GM18861 (cell line): ENCODE measurements at regions not wholly inside any gene's neighbourhood (a gene's known extent, or its start where the extent isn't known, plus 50 kb on each side); places are given as distances from the start of the nearest gene placed in this dataset.
"Not testable (repeated sequence)": the region's sequence is repeated elsewhere in the genome, so short reads cannot be mapped to it uniquely, and the experiment has no call there.

Experiments used
- ATAC-seq: cut with Tn5 transposase; IDR thresholded peaks from one replicate; pipeline ENCODE4 v1.9.1; 2021; ENCODE audit not compliant: unreplicated experiment

DNA sequence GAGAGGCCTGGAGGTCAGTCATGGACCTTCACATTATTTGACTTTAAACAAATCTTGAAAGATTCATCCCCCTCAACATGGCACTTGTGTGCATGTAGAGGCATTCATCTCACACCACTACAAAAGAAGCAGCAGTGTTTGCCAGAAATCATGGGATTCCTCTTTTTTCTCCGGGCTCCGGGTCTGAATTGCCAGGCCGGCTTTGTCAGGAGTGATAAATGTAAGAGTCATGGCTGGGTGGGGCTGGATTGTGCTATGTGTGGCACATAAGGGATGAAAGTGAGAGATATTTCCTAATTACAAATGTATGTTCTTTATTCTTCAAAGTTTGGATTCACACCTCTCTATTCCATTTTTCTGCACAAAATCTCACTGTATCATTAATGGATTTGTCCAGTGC, 228.7 kb upstream of the FRG1 start:
- not testable (repeated sequence) for ATAC-seq

DNA sequence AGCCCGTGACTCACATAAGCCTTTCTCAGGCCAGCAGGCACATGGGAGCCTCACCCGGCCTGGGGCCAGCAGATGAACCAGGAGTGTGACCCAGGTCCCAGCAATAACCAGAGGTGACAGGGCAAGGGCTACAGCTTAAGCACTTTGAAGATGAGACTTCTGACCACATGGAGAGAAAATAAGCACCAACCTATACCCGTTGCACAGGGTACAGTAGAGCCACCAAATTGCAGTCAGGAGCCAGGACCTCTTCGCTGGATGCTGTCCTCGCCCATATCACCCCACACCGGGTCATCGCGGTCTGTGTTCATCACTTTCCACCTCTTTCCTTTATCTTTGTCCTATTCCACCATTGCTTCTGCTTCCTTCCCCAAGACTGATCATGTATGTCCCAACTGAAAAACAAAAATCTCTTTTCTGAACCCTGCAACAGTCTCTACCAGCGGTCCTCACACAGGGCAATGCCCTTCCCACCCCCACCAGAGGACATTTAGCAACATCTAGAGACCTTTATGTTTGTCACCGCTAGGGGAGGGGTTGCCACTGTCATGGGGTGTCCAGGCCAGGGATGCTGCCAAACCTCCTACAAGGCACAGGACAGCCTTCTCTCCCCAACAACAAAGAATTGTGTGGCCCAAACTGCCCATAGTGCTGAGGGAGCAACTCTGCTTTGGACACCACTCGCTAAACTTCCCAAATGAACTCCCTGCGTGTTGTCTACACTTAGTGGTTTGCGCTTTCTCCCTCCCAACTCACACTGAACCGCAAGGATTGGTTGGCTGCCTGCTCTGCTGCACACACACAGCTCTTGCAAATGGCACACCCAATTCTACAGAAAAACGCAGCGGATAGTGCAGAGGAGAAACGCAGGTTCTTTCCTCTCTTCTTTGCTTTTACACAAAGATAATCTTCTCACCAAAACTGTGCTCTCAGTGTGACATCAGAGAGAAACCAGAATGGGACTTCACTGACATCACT, 219.4 kb upstream of the FRG1 start:
- not testable (repeated sequence) for ATAC-seq

DNA sequence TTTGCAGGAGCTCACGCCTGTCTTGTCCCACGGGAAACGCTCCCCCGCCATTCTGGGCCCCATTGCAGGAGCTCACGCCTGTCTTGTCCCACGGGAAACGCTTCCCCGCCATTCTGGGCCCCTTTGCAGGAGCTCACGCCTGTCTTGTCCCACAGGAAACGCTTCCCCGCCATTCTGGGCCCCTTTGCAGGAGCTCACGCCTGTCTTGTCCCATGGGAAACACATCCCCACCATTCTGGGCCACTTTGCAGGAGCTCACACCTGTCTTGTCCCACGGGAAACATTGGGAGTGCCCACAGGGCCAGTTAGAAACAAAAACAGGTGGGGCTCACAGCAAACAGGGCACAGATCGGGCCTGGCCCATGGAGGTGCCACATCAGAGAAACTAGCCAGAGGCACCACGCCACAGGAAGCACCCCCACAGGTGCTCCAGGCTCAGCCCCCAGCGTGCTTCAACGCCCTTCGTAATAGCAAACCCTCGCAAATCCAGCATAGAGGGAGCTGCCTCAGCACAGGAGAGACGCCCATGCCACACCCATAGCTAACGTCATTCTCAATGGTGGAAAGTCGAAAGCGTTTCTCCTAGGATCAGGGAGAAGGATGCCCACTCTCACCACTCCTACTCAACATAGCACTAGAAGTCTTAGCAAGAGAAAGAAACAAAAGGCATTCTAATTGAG, 218.2 kb upstream of the FRG1 start:
- ATAC-seq, result not testable (repeated sequence)

DNA sequence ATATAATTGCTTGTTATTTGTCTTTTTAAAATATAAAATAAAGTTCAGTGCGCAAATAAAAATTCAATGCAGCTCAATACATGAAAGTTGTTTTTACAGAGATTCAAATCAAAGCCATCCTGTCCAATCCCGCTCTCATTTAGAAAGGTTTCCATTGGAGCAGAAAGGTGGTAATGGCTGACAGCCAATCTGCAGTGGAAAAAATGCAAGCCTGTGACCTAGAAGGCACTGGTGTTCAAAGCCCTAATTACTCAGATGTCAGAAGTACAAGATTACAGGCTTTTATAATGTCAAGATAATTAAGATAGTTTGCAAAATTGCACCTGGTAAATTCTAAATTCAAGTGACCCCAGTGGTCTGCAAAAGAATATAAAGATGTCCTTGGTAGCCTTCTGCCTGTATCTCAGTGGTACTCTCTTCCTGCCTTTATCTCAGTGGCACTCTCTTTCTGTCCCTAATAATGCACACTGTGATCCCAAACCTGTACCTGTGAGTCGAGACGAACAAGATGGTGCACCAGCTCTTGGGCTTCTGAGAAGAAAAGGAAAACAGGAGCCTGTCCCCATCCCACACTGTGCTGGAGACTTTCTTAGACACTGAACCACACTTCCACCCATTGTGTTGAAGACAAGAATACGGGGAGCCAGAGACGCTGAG, 212.6 kb upstream of the FRG1 start:
- ATAC-seq, result not testable (repeated sequence)

DNA sequence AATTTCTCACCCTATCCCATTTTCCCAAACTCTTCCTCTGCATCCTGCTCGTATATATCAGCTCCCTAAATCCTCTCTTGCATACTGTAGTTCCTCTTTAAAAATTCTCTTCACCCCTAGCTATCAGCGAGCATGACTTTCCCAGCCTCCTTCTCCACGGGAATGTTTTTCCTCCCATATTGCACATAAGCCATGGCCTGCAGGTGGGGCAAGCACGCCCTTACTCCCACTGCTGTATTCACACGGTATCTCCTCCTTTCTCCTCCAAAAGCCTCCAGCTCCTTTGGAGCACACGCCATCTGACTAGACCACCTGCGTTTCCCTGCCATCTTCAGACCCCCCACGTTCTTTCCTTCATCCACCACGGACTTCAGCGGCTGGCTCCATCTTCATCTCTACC, 208.7 kb upstream of the FRG1 start:
- not testable (repeated sequence) for ATAC-seq

DNA sequence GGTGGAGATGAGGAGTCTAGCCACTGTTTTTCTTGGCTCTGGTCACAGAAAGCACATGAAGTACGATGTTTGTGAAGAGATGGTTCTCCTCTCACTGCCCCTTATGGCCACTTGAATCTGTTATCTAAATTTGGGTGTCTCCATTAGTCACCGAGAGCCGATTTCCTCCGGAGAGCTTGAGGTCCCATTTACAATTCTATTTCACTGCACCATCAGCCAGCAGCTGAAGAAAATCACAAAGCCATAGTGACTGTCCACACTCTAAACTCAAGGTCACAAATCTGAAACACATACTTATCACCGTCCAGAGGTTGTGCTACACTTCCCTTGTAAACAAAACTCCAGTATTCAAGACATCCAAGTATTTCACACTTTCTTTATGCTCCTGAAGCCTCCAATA, 207.2 kb upstream of the FRG1 start:
- not testable (repeated sequence) for ATAC-seq

DNA sequence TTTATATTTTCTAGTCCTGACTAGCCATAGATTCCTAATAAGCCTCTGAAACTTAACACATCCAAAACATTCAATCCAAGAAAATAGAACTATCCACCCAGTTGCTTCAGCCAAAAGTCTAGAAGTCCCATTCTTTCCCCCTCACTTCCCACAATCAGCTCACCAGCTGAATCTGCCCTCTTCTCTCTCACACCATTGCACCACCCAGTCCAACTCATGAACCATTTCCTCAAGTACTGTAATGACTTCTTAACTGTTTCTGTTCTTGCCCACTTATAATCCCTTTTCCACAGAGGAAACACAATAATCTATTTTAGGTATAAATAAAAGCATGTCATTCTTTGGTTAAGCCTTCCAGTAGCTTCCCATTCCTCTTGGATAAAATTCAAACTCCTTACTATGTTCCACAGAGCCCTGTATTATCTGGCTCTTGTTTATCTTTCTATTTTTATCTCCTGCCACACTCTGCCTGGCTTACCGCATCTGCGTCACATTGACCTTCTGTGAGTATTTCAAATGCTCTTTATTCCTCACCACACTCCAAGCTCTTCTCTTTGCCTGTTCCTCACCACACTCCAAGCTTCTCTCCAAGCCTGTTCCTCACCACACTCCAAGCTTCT, 205.9 kb upstream of the FRG1 start:
- not testable (repeated sequence) for ATAC-seq

DNA sequence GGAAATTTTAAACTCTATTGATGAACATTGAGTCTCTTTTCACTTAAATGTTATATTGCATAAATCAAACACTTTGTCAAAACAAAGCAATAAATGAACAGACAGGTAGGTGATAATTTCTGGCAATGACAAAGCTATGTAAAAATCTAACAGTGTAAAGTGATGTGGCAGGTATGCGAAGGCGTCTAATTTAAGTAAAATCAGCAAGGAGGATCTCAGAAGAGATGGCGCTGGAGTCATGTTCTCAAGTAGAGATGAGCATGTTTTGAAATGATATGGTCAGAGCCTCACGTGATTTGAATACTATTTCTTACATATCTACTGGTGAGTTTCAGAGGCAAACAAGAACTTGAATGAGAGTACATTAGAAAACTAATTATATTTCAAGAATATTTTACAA, 204.0 kb upstream of the FRG1 start:
- not testable (repeated sequence) for ATAC-seq

DNA sequence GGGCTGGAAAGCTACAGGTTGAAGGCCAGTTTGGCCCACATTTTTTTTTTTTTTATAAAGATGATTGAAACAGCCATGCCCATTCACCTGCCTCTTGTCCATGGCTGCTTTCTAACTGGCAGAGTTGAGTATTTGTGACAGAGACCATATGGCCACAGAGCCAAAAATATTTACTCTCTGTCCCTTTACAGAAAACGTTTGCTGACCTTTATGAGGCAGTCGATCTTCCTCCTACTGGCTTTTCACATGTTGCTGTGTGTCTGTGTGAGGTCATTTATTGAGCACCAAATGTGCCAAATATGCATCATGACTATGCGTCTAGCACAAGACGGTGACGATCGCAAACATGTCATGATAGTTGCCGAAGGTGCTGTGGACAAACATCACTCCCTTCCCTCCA, 200.6 kb upstream of the FRG1 start:
- ATAC-seq, result not testable (repeated sequence)

DNA sequence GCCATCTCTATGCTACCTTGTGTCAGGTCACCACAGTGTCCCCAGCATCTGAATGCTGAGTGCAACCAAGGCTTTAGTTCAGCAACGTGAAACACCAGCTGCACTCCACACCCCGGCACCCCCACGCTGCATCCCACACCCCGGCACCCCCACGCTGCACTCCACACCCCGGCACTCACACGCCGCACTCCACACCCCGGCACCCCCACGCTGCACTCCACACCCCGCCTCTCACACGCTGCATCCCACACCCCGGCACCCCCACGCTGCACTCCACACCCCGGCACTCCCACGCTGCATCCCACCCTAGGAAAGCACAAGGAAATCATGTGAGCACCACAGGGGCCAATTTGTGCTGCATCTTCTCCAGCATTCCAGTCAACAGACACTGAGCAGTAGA, 199.8 kb upstream of the FRG1 start:
- no peak for ATAC-seq

DNA sequence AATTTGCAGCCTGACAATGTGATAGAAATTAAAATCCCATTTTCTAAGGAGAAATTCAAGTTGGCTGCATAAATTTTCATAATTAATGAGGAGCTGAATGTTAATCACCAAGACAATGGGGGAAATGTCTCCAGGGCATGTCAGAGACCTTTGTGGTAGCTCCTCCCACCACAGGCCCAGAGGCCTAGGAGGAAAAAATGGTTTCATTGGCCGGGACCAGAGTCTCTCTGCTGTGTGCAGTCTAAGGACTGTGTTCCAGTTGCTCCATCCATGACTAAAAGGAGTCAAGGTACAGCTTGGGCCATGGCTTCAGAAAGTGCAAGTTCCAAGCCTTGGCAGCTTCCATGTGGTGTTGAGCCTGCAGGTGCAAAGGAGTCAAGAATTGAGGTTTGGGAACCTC, 187.6 kb upstream of the FRG1 start:
- ATAC-seq, result not testable (repeated sequence)

DNA sequence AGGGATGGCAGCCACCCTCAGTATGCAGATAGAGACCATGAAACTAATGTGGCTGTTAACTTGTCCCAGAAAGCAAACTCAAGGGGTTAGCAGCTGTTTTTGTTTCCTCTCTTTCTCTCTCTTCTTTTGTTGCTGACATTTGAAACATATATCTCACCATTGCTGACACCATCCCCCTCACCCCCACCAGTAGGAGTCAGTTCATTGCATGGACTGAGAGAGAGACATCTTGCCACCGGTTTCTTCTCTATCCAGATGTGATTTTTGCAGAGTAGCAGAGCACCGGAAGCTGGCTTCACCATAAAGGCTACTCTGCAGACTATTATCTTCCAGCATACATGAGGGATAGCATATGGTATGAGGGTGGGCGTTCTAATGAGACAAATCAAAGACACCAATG, 177.1 kb upstream of the FRG1 start:
- no peak for ATAC-seq

DNA sequence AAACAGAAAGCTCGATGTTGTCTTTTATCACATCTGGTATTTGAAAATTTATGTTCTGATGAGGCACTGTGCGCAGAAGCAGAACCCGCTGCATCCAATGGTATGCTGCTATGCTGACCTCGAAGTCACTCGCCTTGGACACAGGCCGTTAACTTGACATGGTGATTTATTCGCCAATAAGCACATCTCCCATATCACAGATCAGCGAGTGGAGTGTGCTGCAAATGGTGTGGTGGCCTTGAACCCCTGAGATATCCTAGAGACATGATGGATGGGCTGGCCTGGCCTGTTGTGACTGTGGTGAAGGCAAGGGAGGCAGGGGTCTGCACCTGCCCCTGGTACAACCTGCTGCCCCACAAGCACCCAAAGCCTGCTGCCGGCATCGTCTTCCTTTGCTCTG, 175.4 kb upstream of the FRG1 start:
- ATAC-seq, result no peak

DNA sequence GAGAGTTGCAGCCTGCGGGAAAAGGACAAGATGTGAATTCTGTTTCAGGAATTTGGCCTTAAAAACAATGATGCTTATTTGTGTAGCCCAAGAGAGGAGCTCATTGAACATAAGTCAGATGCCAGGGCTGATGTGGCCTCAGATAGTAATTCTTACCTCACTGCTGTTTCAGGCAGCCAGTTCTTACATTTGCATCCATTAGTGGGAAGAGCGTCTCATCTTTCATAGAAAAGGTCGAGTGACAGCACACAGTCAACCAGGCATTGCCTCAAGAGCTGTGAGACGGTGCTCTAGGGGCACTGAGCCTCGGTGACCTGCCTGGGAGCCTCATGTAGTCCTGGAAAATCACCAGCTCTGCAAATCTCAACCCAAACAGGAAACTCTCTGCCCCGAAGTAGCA, 174.9 kb upstream of the FRG1 start:
- ATAC-seq, result no peak

DNA sequence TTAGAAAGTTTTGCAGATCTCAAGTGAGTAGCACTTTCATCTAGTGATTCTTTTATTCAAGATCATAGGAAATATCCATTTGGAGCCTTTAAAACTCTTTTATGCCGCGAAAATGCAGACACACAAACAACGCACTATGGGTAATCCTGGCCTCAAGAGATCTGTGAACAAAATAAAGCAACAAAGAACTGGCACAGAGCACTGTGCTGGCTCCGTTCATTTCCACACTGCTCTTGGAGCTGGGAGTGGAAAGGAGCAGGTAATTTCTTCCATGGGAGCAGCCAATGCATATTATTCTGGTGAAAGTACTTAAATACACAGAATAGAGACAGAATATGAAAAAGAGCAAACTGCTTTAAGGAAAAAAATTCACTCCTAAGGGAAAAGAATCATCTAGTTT, 172.7 kb upstream of the FRG1 start:
- ATAC-seq, result no peak

DNA sequence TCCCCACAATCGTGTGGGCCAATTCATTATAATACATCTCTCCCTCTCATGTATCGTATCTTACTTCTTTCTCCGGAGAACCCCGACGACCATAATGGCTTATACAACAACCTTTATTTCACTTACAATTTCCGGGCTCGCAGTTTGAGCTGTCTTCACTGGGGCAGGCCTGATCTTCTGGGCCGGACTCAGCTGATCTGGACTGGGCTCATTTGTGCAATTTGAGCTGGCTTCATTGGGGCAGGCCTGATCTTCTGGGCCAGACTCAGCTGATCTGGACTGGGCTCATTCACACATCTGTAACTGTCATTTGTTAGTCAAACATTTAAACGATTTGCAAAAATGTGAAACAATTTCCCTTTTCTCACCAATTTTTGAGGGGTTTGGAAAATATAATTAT, 171.5 kb upstream of the FRG1 start:
- ATAC-seq, result no peak

DNA sequence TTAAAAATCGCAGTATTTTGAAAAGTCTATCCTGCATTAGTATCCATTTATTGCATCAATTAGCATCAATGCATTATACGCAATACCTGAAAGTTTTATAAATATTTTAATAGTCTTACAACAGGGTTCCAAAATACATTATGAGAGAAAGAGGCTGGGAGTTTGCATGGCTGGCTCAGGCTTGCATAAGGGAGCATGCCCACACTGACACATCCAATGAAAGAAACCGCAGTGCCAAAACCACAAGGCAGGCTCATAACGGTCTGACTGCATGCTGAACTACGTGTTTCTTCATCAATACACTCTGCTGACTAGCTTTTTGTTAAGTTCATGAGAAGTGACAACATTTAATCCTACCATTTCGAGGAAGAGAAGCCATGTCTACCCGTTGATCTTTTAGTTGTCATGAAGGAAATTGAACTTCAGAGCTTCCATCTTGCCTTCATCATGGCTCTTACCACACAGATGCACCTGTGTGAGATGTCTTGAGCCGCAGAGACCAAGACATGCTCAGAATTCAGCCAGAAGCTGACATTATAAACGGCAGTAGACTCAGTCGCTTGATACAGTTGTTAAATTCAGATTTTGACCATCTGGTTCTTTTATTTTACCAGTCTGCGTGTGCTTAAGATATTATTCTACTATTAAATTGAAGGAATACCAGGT, 168.8 kb upstream of the FRG1 start:
- no peak for ATAC-seq

DNA sequence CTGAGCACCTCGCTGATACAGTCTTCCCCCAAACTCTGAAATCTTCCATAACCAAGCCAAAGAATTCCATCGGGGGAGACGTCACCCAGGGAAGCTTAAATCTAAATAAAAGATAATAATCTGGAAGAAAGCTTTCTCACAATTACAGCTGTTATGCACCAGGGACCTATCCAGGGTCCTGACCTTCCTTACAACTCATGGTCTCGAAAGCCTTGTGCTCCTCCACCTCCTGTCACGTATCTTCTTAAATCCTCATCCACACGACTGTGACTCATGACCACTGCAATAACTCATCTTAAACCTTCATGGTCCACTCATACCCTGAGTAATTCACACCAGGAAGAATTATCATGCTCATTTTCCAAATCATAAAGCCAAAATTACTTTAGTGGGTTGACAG, 166.8 kb upstream of the FRG1 start:
- no peak for ATAC-seq

DNA sequence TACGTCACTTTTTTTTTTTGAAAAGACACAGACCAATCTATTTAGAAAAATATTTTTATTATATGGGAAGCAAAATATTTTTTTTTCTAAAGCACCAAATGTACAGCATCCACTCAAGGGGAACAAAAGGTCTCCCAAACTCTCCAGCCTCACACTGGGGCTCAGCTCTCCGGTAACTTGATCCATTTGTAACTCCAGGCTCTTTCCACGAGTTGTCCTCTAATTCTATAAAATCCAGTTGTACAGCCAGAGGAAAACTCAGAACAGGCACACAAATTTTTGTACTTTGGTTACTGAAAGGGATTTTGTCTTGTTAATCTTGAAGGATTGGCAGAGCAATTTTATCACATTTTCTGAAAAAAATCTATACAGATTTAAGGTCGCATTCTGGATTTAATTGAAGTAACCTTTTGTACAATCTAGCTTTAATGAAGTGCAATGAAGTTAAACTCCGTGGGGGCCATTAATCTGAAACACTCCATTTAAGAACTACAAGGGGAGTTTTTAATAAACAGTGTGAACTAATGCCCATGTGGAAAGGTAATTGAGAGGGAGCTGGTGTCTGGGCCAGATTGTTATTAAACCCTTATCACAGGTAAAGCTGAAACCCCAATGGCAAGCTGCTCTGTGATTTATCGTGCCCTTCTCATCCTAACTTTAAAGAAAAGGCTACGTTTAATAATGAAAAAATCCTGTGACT, 161.2 kb upstream of the FRG1 start:
- no peak for ATAC-seq

DNA sequence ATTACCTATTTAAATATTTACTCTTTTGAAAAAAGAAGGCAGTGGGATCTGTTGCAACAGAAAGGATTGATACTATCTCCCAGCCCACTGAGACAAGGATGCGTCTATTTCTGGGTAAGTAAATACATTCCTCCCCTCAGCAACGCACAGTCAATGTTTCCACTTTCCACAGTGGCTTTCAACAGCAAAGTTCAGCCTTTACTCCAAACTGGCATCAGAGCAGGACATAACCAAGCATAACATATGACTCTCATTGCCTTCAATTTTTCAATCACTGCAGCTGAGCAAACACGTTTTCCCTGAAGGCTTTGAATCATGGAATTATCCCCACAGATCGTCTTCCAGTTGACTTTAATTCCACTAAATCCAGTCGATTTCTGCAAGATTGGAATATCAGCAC, 160.3 kb upstream of the FRG1 start:
- ATAC-seq, result no peak
